ENCODE measurements at regions not wholly inside any gene's neighbourhood (a gene's known extent, or its start where the extent isn't known, plus 50 kb on each side); places are given as distances from the start of the nearest gene placed in this dataset.

DNA sequence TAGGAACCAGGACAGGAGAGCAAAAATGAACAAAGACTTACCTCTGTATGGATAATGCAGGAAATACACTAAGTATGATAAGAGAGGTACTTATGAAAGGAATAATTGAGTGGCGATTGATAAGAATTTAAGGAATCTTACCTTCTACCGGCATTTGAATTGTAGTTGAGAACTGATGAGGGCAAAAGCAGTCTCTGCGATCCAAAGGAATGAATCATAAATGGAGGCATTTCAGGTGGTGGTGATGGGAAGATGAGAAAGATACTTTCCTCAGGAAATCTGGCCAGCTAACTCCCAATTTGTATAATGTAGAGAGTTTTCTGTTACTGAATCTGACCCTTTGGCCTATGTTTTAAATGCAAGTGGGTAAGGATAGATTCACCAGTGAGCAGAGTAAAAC is 71.9 kb upstream of the C11orf87 start:
- peak; percentile 2 for DNase-seq (ENCODE audit: low spot score)

DNA sequence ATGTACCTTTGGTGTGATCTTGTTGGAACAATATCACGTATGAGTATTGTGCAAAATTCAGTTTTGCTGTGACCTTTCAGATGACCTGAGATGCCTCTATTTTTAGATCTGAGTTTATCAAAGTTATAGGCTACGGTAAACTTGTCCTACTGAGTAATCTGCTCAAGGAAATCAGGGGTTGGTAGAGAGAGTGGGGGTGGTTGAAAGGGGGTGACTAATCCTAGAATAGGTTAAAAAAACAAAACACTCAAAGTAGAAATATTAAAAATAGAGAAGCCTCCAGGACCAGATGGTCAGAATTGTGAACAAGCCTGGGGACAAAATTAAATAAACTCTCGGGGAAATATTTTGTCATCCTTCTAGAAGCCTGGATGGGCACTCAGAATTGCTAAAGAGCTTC is 59.9 kb upstream of the C11orf87 start:
- DNase-seq (ENCODE audit: low spot score), result no peak

DNA sequence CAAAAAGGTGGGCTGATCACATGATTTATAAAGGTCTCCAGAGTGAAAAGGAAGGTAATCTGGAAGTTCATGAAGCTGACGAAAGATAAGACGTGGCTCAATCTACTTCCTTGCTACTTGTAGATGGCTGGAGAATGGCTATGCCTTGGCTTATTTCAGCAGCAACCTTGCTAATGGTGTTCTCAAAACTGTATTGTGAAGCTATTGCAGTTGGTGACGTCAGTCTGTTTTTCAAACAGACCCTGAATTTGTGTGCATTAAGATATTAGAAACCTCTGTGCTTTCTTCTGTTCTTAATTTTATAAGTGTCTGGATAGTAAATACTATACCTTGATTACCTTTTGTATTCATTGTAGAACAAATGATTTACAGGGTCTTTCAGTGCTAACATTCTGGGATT is 58.3 kb upstream of the C11orf87 start:
- DNase-seq (ENCODE audit: low spot score), result no peak

DNA sequence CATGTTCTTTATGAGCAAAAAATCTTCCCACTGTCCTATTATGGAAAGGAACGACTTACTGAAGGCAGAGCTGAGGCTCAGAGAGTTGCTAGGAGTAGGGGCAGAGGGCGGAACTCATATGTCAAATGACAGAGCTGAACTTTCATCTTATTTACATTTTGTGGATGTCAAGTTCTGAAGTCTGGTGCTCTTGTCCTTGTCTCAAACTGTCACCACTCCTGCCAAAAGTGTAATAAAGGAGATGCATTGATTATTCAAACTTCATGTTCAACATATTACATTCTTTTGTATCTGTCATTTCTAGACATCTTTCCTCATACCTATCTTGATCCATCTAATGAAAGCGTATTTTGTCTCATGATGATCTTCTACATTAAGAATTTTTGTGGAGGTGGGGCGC is 57.1 kb upstream of the C11orf87 start:
- DNase-seq (ENCODE audit: low spot score), result no peak

DNA sequence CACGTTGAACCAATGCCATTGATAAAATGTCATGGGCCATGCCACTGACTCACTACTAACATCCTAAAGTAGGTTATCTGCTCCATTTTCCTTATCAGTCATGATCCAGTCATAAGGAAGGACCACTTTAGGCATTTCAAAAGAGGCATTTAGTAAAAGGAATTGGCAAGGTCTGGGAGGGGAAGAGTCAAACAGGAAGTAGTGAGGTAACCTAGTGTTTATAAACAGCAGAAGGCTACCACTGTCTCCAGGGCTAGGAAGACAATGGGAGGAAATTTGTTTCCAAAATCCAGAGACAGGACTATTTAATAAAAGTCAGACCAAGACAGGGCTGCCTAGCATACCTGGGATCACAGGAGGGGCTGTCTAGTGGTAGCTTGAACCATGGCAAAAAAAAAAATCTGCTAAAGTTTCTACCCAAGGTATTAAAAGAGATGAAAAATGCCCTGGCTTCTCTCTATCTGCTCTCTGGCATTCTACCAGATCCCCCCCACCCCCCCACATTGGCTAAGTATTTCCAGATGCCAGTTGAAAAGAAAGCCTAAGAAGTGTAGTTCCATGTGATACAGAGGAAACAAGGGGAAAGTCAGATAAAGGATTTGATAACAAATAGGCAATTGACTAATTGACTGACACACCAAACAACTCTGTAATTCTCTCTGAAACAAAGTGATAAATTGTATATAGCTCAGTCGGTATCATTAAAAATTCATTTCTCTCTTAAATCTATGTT is 50.4 kb upstream of the C11orf87 start:
- DNase-seq (ENCODE audit: low spot score), result no peak
